Mesothelial cell of epicardium (in vitro differentiated cells): ENCODE measurements at regions not wholly inside any gene's neighbourhood (a gene's known extent, or its start where the extent isn't known, plus 50 kb on each side); places are given as distances from the start of the nearest gene placed in this dataset.

Experiments used
- DNase-seq, 2 experiments: peaks; one replicate each; pipeline ENCODE4 v3.0.0; 2021; ENCODE audit warnings: low spot score in 2 of 2; ENCODE audit not compliant: unreplicated experiment in 2 of 2
- H3K27ac Mint-ChIP-seq: 2 replicates; pipeline ENCODE4 v1.8.0; 2021; ENCODE audit warnings: mixed read lengths
- H3K27me3 Mint-ChIP-seq: 2 replicates; pipeline ENCODE4 v1.8.0; 2021; ENCODE audit warnings: low read depth, mixed read lengths
- H3K36me3 Mint-ChIP-seq: 2 replicates; pipeline ENCODE4 v1.8.0; 2021; ENCODE audit warnings: mixed read lengths
- H3K4me1 Mint-ChIP-seq: 2 replicates; pipeline ENCODE4 v1.8.0; 2021; ENCODE audit warnings: mixed read lengths
- H3K4me3 Mint-ChIP-seq: 2 replicates; pipeline ENCODE4 v1.8.0; 2021; ENCODE audit warnings: mild to moderate bottlenecking, moderate library complexity, mixed read lengths
- H3K9me3 Mint-ChIP-seq: 2 replicates; pipeline ENCODE4 v1.8.0; 2021; ENCODE audit warnings: mixed read lengths
- TF ChIP-seq, protein P1 (sequence below): fragments of 200-600 bp; sonication (generic); IDR thresholded peaks from one replicate; pipeline ENCODE4 v1.5.0; 2021; ENCODE audit warnings: antibody characterized with exemption; ENCODE audit not compliant: unreplicated experiment

DNA sequence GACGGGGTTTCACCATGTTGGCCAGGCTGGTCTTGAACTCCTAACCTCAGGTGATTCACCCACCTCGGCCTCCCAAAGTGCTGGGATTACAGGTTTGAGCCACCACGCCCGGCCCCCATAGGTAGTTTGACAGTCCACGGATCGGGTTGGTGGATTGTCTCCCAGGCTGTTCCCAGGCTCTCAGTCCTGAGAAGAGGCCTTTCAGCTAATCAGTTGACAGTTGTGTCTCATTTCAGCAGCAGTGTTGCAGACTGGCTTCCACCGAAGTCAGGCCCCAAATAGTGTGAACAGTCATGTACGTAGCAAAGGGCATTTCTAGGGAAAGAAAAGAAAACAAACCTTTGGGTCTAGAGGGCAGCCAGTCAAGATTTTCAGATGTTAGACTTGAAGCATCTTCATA, 102.4 kb upstream of the TLR3 start:
- H3K4me1 Mint-ChIP-seq, result peaks cover 21% of the 10 kb centered on the region
- H3K27me3 Mint-ChIP-seq, result no peaks in the 10 kb centered on the region
- H3K36me3 Mint-ChIP-seq, result no peaks in the 10 kb centered on the region
- TF ChIP-seq, protein P1, sequence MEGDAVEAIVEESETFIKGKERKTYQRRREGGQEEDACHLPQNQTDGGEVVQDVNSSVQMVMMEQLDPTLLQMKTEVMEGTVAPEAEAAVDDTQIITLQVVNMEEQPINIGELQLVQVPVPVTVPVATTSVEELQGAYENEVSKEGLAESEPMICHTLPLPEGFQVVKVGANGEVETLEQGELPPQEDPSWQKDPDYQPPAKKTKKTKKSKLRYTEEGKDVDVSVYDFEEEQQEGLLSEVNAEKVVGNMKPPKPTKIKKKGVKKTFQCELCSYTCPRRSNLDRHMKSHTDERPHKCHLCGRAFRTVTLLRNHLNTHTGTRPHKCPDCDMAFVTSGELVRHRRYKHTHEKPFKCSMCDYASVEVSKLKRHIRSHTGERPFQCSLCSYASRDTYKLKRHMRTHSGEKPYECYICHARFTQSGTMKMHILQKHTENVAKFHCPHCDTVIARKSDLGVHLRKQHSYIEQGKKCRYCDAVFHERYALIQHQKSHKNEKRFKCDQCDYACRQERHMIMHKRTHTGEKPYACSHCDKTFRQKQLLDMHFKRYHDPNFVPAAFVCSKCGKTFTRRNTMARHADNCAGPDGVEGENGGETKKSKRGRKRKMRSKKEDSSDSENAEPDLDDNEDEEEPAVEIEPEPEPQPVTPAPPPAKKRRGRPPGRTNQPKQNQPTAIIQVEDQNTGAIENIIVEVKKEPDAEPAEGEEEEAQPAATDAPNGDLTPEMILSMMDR, result no peak
- no peak overlapping the region for H3K27ac Mint-ChIP-seq
- H3K4me3 Mint-ChIP-seq, result no peak overlapping the region
- H3K9me3 Mint-ChIP-seq, result peaks cover 5% of the 10 kb centered on the region
- DNase-seq, result no peak

DNA sequence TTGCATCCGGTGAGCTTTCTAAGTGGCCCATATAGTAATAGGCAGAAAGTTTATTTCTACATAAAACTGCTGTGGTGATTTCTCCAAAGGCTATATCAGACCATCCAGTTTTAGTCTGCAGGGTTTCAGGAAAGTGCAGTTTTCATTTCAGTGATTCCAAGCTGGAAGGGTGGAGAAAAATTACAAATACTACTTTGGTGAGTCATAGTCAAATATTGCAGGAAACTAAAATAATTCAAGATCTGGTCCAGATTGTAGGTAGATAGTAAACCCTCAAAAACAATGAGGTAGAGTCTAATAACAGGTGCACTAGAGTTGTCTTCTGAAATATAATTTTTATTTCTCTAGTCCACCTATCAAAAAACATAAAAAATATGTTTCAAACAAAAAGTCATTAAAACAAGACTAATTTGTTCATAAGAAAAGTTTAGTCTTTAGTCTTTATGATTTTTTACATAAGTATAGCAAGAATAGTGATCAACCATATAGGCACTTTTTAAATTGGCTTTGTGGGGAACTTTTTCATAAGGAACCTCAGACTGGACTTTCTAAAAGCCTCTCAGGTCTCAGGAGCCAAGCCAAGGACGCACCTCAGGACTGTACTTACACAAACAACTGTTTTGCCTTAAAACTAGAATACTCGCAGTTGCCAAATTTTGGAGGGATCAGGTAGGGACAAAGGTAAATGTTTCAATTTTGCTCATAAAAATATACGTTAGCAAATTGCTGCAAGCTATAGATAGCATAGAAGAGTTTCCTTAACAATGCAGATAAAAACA, 101.8 kb upstream of the TLR3 start:
- no peaks in the 10 kb centered on the region for H3K36me3 Mint-ChIP-seq
- no peak for DNase-seq
- TF ChIP-seq, protein P1, result no peak
- H3K4me3 Mint-ChIP-seq, result no peak overlapping the region
- peaks cover 5% of the 10 kb centered on the region for H3K9me3 Mint-ChIP-seq
- no peaks in the 10 kb centered on the region for H3K27me3 Mint-ChIP-seq
- peaks cover 21% of the 10 kb centered on the region for H3K4me1 Mint-ChIP-seq
- no peak overlapping the region for H3K27ac Mint-ChIP-seq

DNA sequence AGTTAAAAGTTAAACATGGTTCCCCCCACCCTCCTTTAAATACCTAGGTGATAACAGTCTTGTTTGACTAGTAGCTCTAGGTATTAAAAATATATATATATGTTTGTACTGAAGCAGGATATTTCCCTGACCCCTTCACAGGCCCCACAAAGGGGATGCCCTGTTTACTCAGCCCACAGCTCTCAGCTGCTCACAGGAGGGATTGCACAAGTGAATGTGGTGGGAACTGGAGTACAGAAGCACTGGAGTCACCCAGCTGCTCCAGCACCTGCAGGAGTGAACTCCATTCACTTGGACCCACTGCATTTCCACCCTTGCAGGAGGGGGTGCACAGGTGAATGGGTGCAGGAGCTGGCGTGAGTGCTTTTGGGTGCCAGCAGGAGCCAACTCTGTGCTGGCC, 99.3 kb upstream of the TLR3 start:
- H3K4me1 Mint-ChIP-seq, result peaks cover 21% of the 10 kb centered on the region
- no peak overlapping the region for H3K27ac Mint-ChIP-seq
- peaks cover 5% of the 10 kb centered on the region for H3K9me3 Mint-ChIP-seq
- no peaks in the 10 kb centered on the region for H3K27me3 Mint-ChIP-seq
- DNase-seq, result no peak
- H3K36me3 Mint-ChIP-seq, result no peaks in the 10 kb centered on the region
- no peak overlapping the region for H3K4me3 Mint-ChIP-seq
- TF ChIP-seq, protein P1, result no peak

DNA sequence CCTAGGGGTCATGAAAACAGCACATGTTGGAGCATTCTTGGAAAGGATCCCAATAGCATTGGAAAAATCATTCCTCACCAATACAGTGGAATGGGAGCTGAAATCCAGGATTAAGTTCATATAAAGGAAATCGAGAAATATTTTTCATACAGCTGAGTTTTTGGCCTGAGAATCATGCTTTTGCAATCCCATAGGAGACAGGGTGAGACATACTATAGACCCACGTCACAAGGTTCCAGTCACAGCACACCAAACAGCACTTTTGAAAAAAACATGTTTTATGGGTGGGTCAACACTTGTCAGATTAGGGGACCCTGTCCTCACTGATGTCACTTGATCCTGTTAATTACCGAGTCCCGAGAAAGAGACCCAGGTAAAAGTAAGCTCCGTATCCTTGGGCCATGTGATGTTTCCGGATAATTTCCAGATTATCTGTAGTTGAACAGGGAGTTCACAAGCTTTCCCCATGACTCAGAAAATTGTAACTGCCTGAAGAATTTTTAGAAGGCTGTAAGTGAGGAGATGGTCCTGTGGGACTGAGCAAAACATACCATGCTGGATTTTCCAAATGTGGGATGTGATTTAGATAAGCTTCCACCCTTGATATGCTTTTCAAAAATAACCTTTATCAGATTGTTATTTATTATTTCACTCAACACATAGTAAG, 80.9 kb upstream of the TLR3 start:
- Mint-ChIP-seq H3K27me3 (no peaks in the 10 kb centered on the region), H3K36me3 (peaks cover 5% of the 10 kb centered on the region), H3K4me3 (no peak overlapping the region), H3K9me3 (peaks cover 13% of the 10 kb centered on the region), H3K27ac (no peak overlapping the region), H3K4me1 (peaks cover 7% of the 10 kb centered on the region)
- no peak for DNase-seq
- TF ChIP-seq, protein P1, result no peak

DNA sequence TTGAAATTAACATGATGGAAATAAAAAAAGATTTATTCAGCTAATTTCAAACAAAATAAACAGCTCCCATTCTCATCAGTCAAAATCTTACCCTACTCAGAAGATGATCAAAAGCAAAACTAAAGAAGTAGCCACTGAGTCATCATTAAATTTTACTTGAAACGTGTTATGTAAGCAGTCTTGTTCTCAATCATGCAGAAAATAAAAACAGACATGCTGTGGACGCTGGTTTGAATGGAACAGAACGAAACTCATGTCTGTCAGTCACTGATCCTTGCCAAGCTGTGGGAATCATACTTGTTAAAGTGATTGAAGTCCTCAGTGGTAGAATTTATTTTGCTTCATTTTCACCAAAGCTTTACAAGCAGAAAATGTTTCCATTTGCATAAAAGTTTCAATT, 77.2 kb upstream of the TLR3 start:
- no peaks in the 10 kb centered on the region for H3K27me3 Mint-ChIP-seq
- no peak for DNase-seq
- H3K4me1 Mint-ChIP-seq, result peaks cover 12% of the 10 kb centered on the region
- TF ChIP-seq, protein P1, result no peak
- no peaks in the 10 kb centered on the region for H3K36me3 Mint-ChIP-seq
- H3K9me3 Mint-ChIP-seq, result peaks cover 10% of the 10 kb centered on the region
- no peak overlapping the region for H3K4me3 Mint-ChIP-seq
- no peak overlapping the region for H3K27ac Mint-ChIP-seq
